ENCODE measurements at regions not wholly inside any gene's neighbourhood (a gene's known extent, or its start where the extent isn't known, plus 50 kb on each side); places are given as distances from the start of the nearest gene placed in this dataset.

- DNase-seq: no peak
Measured at GRCh38 chr14:97271451-97271960, 474.3 kb downstream of the VRK1 start.

GRCh38 chr14:97273540-97273939, 476.4 kb downstream of the VRK1 start:
- DNase-seq: no peak

- no peak for DNase-seq
Measured at GRCh38 chr14:97274626-97275025, 477.4 kb downstream of the VRK1 start.

GRCh38 chr14:97275276-97275675, 478.1 kb downstream of the VRK1 start:
- DNase-seq: no peak

- DNase-seq: no peak
Measured at GRCh38 chr14:97276573-97276972, 479.4 kb downstream of the VRK1 start.

- DNase-seq: no peak
Measured at GRCh38 chr14:97277711-97278110, 480.5 kb downstream of the VRK1 start.

- DNase-seq: no peak
Measured at GRCh38 chr14:97280526-97280925, 483.3 kb downstream of the VRK1 start.

- no peak for DNase-seq
Measured at GRCh38 chr14:97281741-97282140, 484.6 kb downstream of the VRK1 start.

- no peak for DNase-seq
Measured at GRCh38 chr14:97282210-97283004, 485.2 kb downstream of the VRK1 start.

GRCh38 chr14:97283005-97283403, 485.8 kb downstream of the VRK1 start:
- no peak for DNase-seq

- DNase-seq: no peak
Measured at GRCh38 chr14:97283426-97283825, 486.2 kb downstream of the VRK1 start.

GRCh38 chr14:97283841-97284240, 486.7 kb downstream of the VRK1 start:
- DNase-seq: no peak

- DNase-seq: no peak
Measured at GRCh38 chr14:97287956-97288355, 490.8 kb downstream of the VRK1 start.

GRCh38 chr14:97290065-97290464, 492.9 kb downstream of the VRK1 start:
- DNase-seq: no peak

GRCh38 chr14:97290977-97291376, 493.8 kb downstream of the VRK1 start:
- DNase-seq: no peak

- DNase-seq: no peak
Measured at GRCh38 chr14:97293659-97294058, 496.5 kb downstream of the VRK1 start.

- no peak for DNase-seq
Measured at GRCh38 chr14:97295108-97295710, 498.0 kb downstream of the VRK1 start.

GRCh38 chr14:97296176-97296575, 499.0 kb downstream of the VRK1 start:
- no peak for DNase-seq

GRCh38 chr14:97297100-97297499, 499.9 kb downstream of the VRK1 start:
- DNase-seq: no peak

- DNase-seq: no peak
Measured at GRCh38 chr14:97298331-97298730, 501.1 kb downstream of the VRK1 start.

- DNase-seq: no peak
Measured at GRCh38 chr14:97298736-97299135, 501.6 kb downstream of the VRK1 start.

GRCh38 chr14:97299661-97300060, 502.5 kb downstream of the VRK1 start:
- DNase-seq: no peak

- no peak for DNase-seq
Measured at GRCh38 chr14:97301931-97302559, 504.9 kb downstream of the VRK1 start.
